GM18870 (cell line): ENCODE measurements at regions not wholly inside any gene's neighbourhood (a gene's known extent, or its start where the extent isn't known, plus 50 kb on each side); places are given as distances from the start of the nearest gene placed in this dataset.
A peak's percentile ranks its signal among the peaks of the same experiment; 100 is the strongest.
"Not testable (repeated sequence)": the region's sequence is repeated elsewhere in the genome, so short reads cannot be mapped to it uniquely, and the experiment has no call there.

Experiments
- ATAC-seq: cut with Tn5 transposase; IDR thresholded peaks from one replicate; pipeline ENCODE4 v1.9.1; 2021; ENCODE audit warnings: moderate library complexity; ENCODE audit not compliant: unreplicated experiment

DNA sequence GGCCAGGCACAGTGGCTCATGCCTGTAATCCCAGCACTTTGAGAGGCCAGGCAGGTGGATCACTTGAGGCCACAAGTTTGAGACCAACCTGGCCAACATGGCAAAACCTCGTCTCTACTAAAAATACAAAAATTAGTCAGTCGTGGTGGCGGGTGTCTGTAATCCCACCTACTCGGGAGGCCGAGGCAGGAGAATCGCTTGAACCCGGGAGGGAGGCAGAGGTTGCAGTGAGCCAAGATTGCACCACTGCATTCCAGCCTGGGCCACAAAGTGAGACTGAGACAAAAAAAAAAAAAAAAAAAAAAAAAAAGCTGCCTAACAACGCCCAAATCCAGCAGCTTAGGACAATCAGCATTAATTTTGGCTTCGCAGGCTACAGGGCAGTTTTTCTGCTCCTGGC, 167.1 kb downstream of the GOSR1 start:
- ATAC-seq, result not testable (repeated sequence)

DNA sequence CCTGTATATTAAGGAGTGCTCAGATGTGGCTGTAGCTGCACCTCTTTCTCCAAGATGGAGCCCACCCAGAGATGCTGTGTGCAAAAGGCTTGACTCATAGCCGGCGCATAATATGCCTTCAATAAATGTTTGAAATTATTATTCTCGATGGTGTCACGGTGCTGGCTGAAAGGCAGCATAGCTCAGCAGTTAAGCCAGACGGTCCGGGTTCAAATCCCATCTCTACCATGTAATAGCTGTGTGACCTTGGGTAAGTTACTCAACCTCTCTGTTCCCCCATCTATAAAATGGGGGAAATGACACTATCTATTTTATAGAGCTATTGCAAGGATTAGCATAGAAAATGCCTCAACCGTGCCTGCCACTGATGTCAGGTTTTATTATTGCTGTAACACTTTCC, 164.2 kb downstream of the GOSR1 start:
- ATAC-seq, result not testable (repeated sequence)

DNA sequence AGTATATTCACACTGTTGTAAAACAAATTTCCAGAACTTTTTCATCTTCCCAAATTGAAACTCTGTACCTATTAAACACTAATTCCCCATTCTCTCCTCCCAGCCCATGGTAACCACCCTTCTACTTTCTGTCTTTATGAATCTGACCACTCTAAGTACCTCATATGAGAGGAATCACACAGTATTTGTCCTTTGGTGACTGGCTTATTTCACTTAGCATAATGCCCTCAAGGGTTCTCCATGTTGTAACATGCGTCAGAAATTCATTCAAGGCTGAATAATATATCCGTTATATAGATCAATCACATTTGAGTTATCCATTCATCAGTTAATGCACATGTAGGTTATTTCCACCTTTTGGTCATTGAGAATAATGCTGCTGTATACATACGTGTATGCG, 162.2 kb downstream of the GOSR1 start:
- not testable (repeated sequence) for ATAC-seq

DNA sequence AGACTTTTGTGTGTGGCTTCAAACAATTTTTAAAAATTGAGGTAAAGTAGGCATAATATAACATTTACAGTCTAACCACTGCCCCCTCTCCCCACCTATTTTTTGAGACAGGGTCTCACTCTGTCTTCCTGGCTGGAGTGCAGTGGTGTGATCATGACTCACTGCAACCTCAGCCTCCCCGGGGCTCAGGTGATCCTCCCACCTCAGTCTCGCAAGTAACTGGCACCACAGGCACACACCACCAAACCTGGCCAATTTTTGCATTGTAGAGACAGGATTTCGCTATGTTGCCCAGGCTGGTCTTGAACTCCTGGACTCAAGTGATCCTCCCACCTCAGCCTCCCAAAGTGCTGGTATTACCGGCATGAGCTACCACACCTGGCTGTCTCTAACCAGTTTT, 161.8 kb downstream of the GOSR1 start:
- not testable (repeated sequence) for ATAC-seq

DNA sequence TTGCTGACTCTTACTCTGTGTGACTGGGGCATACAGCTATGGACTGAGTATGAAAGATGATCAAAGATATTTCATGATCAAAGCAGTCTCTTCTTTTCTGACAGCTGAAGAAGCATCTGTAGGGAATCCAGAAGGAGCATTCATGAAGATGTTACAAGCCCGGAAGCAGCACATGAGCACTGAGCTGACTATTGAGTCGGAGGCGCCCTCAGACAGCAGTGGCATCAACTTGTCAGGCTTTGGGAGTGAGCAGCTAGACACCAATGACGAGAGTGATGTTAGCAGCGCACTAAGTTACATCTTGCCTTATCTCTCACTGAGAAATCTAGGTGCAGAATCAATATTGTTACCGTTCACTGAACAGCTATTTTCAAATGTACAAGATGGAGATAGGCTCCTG, 154.4 kb downstream of the GOSR1 start:
- not testable (repeated sequence) for ATAC-seq

DNA sequence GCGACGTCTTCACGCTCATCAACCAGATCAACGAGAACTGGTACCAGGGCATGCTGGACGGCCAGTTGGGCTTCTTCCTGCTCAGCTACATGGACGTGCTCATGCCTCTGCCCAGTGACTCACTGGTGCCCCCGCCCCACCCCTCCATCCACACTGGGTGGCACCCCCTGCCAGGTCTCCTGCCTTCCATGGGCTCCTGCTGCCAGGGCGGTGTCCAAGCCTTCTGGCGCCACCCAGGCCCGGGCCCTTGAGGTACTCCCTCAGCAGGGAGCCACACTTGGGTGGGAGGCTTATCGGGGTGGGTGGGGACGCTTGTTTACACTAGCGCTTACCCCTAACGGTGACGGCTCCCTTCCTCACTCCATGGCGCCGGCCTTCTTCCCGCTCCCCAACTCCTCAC, 148.2 kb downstream of the GOSR1 start:
- not testable (repeated sequence) for ATAC-seq

DNA sequence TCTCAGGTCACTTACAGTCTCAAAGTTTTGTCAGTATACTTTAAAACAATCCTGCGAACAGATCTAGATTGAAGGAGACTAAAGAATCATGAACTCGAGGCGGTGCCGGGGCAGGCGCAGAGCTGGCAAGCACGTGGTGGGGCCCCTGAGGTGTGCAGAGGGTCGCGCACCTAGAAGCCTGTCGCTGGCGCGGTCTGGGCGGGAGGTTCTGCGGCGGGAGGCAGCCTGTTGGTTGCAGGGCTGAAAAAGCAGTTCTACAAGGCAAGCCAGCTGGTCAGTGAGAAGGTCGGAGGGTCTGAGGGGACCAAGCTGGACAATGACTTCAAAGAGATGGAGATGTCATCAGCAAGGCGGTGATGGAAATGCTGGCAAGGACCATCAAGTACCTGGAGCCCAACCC, 147.0 kb downstream of the GOSR1 start:
- not testable (repeated sequence) for ATAC-seq

DNA sequence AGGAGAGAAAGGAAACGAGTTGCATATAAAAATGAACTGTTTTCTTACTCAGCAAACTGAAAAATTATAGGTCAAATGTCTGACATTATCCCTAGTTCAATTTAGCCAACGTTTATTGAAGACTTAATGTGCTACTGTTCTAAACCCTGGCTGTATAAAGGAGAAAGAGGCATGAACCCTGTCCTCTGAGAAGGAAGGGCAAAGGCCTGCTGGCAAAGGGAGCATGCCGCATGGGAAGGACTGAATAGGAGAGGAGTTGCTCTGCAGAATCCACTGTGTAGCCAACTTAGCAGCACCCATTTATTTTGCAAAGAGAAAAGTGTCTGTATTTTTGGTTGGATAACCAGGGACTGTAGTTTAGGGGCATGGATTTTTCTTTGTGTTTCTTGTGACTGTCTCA, 132.5 kb downstream of the GOSR1 start:
- not testable (repeated sequence) for ATAC-seq

DNA sequence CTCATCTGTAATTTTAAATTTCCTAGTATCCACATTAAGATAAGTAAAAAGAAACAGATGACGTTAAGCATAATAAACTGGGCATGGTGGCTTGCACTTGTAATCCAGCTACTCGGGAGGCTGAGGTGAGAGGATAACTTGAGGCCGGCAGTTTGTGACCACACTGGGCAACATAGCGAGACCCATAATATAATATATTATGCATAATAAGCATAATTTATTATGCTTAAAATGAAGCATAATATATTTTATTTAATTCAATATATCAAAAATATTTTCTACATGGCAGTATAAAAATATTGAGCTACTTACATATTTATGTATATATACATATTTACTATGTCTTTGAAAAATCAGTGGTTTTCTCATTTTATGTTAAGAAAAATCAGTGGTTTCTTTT, 128.3 kb downstream of the GOSR1 start:
- no peak for ATAC-seq

DNA sequence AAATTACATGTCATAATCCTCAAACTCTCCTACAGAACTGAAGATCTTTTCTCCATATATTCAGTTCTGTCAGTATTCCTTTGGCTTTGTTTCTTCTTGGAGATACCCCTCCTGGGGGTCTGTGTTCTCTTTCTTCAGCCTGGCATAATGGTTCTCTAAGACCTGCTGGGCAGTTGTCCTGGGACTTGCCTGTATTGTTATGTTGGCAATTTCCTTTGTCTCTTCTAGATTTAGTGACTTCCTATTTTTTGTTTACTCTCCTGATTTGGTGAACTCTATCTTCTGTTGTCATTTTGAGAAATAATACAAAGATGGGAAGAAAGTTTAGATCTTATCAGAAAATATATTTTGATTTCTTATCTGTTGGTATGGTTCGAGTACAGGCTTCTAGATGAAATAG, 127.8 kb downstream of the GOSR1 start:
- no peak for ATAC-seq

DNA sequence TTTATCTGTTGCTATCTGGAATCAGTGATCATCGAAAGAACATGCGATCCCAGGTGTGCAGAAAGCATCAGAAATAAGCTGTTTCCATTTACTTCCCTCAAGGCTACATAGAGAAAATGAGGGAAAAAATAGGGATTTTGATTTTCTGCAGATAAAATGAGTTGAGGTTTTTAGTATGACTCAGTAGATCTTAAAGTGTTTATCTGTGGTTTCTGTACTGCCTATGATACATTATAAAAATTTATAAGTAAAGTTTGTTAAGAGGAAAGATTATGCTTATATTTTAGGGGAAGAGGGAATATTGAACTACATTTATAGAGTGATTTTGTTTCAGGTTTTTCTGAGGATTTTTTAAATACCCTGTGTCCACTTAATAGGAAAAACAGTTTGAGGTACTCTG, 125.2 kb downstream of the GOSR1 start:
- not testable (repeated sequence) for ATAC-seq

DNA sequence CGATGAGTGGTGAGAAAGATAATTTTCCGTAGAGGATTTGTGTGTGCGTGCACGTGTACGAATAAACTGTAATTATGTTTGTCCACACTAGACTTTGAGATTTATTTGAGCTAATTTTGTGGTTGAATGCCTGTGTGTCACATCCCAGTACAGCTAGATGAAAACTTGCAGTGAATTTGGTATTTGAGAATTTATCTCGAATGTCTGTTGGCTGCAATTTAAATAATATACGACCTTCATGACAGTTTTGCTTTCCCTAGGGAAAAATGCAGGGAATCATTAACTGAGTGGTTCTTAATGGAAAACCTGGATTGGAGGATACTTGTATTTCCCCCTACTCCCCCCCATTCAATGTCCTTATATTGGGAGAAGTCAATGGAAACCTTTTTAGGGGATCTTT, 124.8 kb downstream of the GOSR1 start:
- ATAC-seq, result not testable (repeated sequence)

DNA sequence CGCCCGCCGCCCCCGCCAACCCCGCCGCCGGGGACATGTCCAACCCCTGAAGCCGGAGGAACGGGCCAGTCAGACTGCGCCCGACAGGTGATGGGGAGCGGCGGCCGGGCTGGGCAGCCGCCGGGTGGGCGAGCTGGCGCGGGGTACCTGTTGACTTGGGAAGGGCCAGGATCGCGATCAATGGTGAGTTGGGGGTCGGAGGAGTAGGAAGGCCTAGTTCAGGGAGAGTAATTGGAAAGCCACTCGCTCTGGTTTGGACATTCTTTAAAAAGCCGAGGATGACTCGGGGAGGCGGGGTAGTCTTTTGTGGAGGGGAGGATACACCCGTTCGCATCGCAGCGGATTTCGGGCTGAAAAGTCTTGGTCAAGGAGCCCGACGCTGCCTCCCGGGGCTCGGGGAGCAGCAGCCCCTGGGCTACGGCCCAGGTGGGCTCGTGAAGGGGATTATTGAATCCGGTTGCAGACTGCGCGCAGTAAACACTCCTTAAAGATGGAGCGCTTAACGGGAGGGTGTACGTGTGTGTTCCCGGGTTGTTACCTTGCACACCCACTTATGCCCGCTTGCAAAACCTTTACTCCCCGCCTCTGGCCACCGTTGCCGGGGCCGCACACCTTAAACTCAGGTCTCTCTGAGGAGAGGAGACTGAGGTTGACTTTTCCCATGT, 123.8 kb downstream of the GOSR1 start:
- peak; percentile 9 for ATAC-seq

DNA sequence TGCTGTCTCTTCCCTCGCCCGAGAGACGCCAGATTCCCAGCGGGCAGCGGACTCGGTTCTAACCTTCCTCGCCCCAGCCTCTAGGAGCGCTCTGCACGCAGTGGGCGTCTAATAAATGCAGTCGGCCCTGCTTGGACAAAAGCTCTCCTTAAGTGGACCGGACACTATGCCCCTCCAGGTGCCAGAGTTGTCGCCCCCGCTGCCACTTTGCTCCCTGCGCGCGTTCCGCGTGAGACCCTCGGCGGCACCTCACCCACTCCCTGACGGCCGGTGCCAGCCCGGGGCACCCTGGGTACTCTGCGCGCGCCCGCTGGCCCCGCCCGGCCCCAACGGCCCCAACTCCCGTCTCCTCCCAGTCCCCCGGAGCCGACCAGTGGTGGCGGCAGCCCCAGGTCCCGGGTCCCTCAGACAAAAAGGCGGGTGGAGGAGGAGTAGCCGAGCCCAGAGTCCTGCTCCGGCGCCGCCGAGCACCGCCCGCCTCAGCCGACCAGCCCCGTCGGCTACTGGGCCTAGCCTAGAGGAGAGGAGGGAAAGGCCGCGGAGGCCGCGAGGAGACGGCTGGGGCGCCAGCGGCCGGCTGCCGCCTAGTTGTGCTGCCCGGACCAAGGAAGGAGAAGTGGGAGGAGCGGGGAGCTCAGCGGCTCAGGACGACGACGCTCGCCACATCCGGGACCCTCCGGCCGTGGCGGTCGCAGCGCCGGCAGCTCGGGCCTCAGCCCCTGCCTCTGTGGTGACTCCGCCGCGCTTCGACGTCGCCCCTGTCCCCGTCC, 123.0 kb downstream of the GOSR1 start:
- peak; percentile 70 for ATAC-seq

DNA sequence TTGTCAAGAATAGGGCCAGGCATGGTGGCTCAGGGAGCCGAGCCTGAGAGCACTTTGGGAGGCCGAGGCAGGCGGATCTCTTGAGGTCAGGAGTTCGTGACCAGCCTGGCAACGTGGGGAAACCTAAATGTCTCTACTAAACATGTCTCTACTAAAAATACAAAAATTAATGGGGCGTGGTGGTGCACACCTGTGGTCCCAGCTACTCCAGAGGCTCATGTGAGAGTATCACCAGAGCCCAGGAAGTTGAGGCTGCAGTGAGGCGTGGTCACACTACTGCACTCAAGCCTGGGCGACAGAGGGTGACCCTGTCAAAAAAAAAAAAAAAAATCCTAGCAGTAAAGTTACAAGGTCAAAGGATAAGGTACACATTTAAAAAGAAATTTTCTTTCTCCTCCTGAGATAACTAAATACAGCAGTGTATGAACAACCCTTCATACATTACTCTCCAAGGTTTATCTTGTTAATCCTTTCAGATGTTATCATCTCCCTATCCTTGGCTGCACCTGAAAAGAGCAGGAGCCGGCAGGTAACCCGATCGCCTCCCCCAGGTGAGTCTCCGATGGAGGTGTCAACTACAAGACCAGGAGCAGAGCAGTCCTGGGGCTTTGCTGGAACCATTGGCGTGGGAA, 122.3 kb downstream of the GOSR1 start:
- no peak for ATAC-seq

DNA sequence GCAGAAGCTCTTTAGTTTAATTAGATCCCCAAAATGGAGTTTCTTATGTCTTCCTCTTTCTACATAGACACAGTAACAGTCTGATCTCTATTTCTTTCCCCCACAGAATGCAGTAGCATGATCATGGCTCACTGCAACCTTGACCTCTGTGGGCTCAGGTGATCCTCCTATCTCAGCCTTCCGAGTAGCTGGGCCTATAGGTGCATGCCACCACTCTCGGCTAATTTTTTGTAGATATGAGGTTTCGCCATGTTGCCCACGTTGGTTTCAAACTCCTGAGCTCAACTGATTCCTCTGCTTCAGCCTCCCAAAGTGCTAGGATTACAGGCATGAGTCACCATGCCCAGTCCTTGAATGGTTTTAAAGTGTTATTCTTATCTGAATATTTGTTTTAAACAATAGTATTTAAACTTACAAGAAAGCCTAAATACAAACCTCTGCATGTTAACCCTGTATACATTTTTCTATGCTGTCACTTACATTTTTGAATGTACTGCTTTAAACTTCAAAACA, 120.6 kb downstream of the GOSR1 start:
- ATAC-seq, result no peak

DNA sequence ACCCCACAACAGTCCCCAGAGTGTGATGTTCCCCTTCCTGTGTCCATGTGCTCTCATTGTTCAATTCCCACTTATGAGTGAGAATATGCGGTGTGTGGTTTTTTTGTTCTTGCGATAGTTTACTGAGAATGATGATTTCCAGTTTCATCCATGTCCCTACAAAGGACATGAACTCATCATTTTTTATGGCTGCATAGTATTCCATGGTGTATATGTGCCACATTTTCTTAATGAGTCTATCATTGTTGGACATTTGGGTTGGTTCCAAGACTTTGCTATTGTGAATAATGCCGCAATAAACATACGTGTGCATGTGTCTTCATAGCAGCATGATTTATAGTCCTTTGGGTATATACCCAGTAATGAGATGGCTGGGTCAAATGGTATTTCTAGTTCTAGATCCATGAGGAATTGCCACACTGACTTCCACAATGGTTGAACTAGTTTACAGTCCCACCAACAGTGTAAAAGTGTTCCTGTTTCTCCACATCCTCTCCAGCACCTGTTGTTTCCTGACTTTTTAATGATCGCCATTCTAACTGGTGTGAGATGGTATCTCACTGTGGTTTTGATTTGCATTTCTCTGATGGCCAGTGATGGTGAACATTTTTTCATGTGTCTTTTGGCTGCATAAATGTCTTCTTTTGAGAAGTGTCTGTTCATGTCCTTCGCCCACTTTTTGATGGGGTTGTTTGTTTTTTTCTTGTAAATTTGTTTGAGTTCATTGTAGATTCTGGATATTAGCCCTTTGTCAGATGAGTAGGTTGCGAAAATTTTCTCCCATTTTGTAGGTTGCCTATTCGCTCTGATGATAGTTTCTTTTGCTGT, 120.0 kb downstream of the GOSR1 start:
- ATAC-seq, result not testable (repeated sequence)

DNA sequence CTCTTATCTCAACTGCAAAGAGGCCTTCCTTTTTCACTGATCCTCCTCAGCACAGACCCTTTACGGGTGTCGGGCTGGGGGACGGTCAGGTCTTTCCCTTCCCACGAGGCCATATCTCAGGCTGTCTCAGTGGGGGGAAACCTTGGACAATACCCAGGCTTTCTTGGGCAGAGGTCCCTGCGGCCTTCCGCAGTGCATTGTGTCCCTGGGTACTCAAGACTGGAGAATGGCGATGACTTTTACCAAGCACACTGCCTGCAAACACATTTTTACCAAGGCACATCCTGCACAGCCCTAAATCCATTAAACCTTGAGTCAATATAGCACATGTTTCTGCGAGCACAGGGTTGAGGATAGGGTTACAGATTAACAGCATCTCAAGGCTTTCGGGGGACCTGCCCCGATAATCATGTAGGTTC, 117.8 kb downstream of the GOSR1 start:
- ATAC-seq, result not testable (repeated sequence)

DNA sequence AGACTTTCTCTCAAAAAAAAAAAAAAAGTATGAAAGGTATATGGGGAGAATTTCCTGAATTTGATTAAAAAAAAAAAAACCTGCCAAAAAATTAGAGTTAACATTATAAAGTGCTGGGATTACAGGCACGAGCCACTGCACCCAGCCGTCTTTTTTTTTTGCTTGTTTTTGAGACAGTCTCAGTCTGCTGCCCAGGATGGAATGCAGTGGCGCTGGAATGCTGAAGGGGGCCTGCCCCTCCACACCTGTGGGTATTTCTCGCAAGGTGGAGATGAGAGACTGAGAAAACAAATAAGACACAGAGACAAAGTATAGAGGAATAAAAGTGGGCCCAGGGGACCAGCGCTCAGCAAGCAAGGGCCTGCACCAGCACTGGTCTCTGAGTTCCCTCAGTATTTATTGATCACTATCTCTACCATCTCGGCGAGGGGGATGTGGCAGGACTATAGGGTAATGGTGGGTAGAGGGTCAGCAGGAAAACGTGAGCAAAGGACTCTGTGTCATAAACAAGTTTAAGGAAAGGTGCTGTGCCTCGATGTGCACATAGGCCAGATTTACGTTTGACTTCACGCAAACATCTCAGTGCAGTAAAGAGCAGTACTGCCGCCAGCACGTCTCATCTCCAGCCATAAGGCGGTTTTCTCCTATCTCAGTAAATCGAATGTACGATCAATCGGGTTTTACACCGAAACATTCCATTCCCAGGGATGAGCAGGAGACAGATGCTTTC, 117.2 kb downstream of the GOSR1 start:
- ATAC-seq, result no peak

DNA sequence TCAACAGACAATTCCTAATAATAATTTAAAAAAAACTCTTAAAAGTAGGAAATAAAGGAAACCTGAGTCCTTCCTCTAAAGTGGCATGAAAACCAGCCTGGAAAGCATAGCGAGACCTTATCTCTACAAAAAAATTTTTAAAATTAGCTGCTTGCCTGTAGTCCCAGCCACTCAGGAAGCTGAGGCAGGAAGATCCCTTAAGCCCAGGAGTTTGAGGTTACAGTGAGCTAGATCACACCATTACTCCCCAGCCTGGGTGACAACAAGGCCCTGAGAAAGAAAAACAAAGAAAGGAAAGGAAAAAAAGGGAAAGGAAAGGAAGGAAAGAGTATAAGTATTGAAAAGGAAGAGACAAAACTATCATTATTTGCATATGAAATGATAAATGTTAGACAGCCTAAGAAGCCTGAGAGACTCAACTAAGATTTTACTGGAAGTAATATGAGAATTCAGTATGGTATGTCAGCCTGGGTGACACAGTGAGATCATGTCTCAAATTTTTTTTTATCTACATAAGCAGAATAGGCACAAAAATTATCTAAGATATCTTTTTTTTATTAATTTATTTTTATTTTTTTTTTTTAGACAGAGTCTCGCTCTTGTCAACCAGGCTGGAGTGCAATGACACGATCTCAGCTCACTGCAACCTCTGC, 113.0 kb downstream of the GOSR1 start:
- ATAC-seq, result no peak
